ENCODE measurements at regions not wholly inside any gene's neighbourhood (a gene's known extent, or its start where the extent isn't known, plus 50 kb on each side); places are given as distances from the start of the nearest gene placed in this dataset.

DNA sequence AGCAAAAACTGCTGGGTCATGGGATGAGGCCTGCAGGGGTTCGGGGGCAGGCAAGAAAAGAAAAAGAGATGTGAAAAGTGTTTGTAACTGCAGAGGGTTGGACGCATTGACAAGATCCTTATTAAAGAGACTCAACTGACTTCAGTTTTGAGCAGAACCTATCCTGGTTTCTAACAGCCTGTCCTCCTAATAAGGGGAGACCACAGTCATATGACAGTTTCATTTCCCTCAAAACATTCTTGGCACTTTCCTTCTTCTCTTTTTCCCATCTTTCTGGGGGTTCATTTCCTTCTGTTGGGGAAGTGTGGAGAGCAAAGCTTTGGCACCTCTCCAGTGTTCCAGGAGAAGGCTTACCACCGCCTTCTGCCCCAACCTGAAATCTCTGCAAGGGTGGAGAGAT lies 118.5 kb downstream of the MAF start:
- H3K9me3 ChIP-seq (ENCODE audit: insufficient read depth, low read length) = no peaks in the 10 kb centered on the region
- H3K4me1 ChIP-seq (ENCODE audit: insufficient read depth, insufficient read length) = no peaks in the 10 kb centered on the region
- H3K36me3 ChIP-seq (ENCODE audit: insufficient read depth, insufficient read length, low read length) = no peaks in the 10 kb centered on the region
- peaks cover 3% of the 10 kb centered on the region for H3K27me3 ChIP-seq (ENCODE audit: insufficient read depth, insufficient read length)
- H3K9ac ChIP-seq (ENCODE audit: insufficient read length, low read depth) = no peak overlapping the region
- TF ChIP-seq YY1 (IDR thresholded peaks at IDR 0.05; ENCODE audit: insufficient read depth, insufficient read length) (no peak), ZNF274 (IDR thresholded peaks at IDR 0.05; ENCODE audit: low read depth, low read length) (no peak), SUZ12 (IDR thresholded peaks at IDR 0.05; ENCODE audit: extremely low read depth, insufficient read depth, insufficient read length) (no peak)
- no peak for DNase-seq (ENCODE audit: low read depth, low spot score)
- no peak overlapping the region for H3K4me3 ChIP-seq (ENCODE audit: insufficient read length, low read depth)

DNA sequence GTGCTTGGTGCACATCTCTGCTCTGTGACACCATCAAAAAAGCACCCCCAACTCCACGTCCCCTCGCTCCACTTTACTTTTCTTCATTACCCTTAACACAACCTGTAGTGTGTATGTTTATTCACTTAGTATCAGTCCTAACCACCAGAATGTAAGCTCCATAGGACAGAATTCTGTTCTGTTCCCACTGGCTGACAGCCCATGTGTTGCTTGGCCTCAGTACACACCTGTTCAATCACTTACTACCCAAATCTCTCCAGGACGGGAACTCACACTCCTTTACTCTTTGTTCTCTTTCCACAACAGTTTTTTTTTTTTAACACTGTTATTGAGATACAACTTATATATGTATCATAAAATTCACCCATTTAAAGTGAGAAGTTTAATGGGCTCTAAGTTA lies 119.6 kb downstream of the MAF start:
- Histone ChIP-seq H3K9me3 (ENCODE audit: insufficient read depth, low read length) (no peaks in the 10 kb centered on the region), H3K27me3 (ENCODE audit: insufficient read depth, insufficient read length) (peaks cover 3% of the 10 kb centered on the region), H3K4me1 (ENCODE audit: insufficient read depth, insufficient read length) (no peaks in the 10 kb centered on the region), H3K36me3 (ENCODE audit: insufficient read depth, insufficient read length, low read length) (no peaks in the 10 kb centered on the region), H3K4me3 (ENCODE audit: insufficient read length, low read depth) (no peak overlapping the region), H3K9ac (ENCODE audit: insufficient read length, low read depth) (no peak overlapping the region)
- TF ChIP-seq SUZ12 (IDR thresholded peaks at IDR 0.05; ENCODE audit: extremely low read depth, insufficient read depth, insufficient read length) (no peak), YY1 (IDR thresholded peaks at IDR 0.05; ENCODE audit: insufficient read depth, insufficient read length) (no peak), ZNF274 (IDR thresholded peaks at IDR 0.05; ENCODE audit: low read depth, low read length) (no peak)
- no peak for DNase-seq (ENCODE audit: low read depth, low spot score)

DNA sequence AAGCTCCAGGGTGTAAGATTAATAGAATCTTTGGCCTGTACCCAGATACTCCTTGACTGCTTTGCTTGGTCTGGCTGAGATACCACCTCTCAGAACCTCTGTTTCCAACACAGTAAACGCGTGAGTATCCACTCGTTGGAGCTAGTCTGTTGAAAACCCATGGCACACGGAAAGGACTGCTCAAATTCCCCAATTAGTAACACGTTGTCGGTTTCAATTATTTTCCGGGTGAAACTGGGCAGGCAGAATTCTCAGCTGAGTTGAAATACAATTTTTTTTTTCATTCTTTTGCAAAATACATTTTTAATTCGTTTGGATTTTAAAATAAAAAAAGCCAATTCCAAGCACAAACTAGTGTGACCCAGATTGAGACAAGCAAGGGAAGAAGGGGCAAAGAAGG lies 120.5 kb downstream of the MAF start:
- H3K4me1 ChIP-seq (ENCODE audit: insufficient read depth, insufficient read length) = no peaks in the 10 kb centered on the region
- peaks cover 3% of the 10 kb centered on the region for H3K27me3 ChIP-seq (ENCODE audit: insufficient read depth, insufficient read length)
- H3K36me3 ChIP-seq (ENCODE audit: insufficient read depth, insufficient read length, low read length) = no peaks in the 10 kb centered on the region
- H3K4me3 ChIP-seq (ENCODE audit: insufficient read length, low read depth) = no peak overlapping the region
- H3K9me3 ChIP-seq (ENCODE audit: insufficient read depth, low read length) = no peaks in the 10 kb centered on the region
- no peak overlapping the region for H3K9ac ChIP-seq (ENCODE audit: insufficient read length, low read depth)
- TF ChIP-seq ZNF274 (IDR thresholded peaks at IDR 0.05; ENCODE audit: low read depth, low read length) (no peak), YY1 (IDR thresholded peaks at IDR 0.05; ENCODE audit: insufficient read depth, insufficient read length) (no peak), SUZ12 (IDR thresholded peaks at IDR 0.05; ENCODE audit: extremely low read depth, insufficient read depth, insufficient read length) (no peak)
- DNase-seq (ENCODE audit: low read depth, low spot score) = no peak

DNA sequence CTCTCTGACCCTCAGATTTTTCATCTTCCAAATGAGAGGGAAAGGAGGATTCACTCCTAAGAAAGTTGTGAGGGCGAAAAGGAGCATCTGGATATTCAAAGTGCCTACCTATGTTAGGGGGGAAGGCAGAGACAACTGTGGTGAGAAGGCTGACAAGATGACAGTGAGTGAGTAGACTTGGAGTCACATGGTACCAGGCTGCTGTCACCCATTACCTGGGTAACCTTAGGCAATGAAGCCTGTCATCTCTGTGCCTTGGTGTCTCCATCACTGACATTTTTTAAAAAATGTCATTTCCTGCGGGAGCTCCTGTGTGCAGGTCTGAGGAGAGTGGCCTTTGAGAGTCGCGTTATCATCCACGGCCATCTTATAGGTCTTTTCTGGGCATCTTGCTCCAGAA lies 124.0 kb downstream of the MAF start:
- no peaks in the 10 kb centered on the region for H3K4me1 ChIP-seq (ENCODE audit: insufficient read depth, insufficient read length)
- no peaks in the 10 kb centered on the region for H3K9me3 ChIP-seq (ENCODE audit: insufficient read depth, low read length)
- no peak for DNase-seq (ENCODE audit: low read depth, low spot score)
- H3K36me3 ChIP-seq (ENCODE audit: insufficient read depth, insufficient read length, low read length) = no peaks in the 10 kb centered on the region
- TF ChIP-seq SUZ12 (IDR thresholded peaks at IDR 0.05; ENCODE audit: extremely low read depth, insufficient read depth, insufficient read length) = no peak
- TF ChIP-seq ZNF274 (IDR thresholded peaks at IDR 0.05; ENCODE audit: low read depth, low read length) = no peak
- TF ChIP-seq YY1 (IDR thresholded peaks at IDR 0.05; ENCODE audit: insufficient read depth, insufficient read length) = no peak
- no peak overlapping the region for H3K4me3 ChIP-seq (ENCODE audit: insufficient read length, low read depth)
- H3K27me3 ChIP-seq (ENCODE audit: insufficient read depth, insufficient read length) = peaks cover 3% of the 10 kb centered on the region
- H3K9ac ChIP-seq (ENCODE audit: insufficient read length, low read depth) = no peak overlapping the region

DNA sequence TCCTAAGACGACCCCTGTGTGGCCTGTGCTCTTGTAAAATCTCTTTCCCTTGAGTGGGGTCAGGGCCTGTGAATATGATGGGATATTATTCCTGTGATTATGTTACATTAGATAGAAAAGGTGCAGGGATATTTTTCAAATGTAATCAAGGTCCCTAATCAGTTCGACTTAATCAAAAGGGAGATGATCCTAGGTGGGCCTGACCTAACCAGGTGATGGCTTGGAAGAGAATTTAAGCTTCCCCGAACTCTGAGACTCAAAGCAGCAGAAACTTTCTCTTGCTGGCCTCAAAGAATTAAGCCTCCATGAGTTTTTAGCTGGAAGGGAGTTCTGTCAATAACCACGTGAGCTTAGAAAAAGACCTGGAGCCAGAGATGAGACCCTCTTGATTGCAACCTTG lies 124.7 kb downstream of the MAF start:
- Histone ChIP-seq H3K9ac (ENCODE audit: insufficient read length, low read depth) (no peak overlapping the region), H3K27me3 (ENCODE audit: insufficient read depth, insufficient read length) (peaks cover 2% of the 10 kb centered on the region), H3K36me3 (ENCODE audit: insufficient read depth, insufficient read length, low read length) (no peaks in the 10 kb centered on the region), H3K4me3 (ENCODE audit: insufficient read length, low read depth) (no peak overlapping the region), H3K4me1 (ENCODE audit: insufficient read depth, insufficient read length) (no peaks in the 10 kb centered on the region), H3K9me3 (ENCODE audit: insufficient read depth, low read length) (no peaks in the 10 kb centered on the region)
- TF ChIP-seq ZNF274 (IDR thresholded peaks at IDR 0.05; ENCODE audit: low read depth, low read length) = no peak
- TF ChIP-seq YY1 (IDR thresholded peaks at IDR 0.05; ENCODE audit: insufficient read depth, insufficient read length) = no peak
- TF ChIP-seq SUZ12 (IDR thresholded peaks at IDR 0.05; ENCODE audit: extremely low read depth, insufficient read depth, insufficient read length) = no peak
- no peak for DNase-seq (ENCODE audit: low read depth, low spot score)

DNA sequence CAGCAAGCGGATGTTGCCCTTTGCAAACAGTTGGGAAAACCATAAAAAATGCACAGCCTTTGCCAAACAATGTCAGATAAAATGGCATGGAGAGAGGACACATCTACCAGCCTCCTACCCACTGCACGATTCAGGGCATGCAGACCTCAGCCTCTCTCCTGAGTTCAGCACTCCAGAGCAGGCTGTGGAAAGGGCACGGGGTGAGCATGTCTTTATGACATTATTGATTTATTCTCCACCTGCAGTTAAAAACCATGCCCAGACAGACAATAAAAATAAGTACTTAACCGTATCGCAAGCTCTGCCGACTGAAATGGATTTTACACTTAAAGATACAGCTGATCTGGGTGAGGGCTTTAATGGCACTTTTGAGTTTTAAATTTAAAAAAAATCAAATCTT lies 127.1 kb downstream of the MAF start:
- TF ChIP-seq YY1 (IDR thresholded peaks at IDR 0.05; ENCODE audit: insufficient read depth, insufficient read length) (no peak), ZNF274 (IDR thresholded peaks at IDR 0.05; ENCODE audit: low read depth, low read length) (no peak), SUZ12 (IDR thresholded peaks at IDR 0.05; ENCODE audit: extremely low read depth, insufficient read depth, insufficient read length) (no peak)

DNA sequence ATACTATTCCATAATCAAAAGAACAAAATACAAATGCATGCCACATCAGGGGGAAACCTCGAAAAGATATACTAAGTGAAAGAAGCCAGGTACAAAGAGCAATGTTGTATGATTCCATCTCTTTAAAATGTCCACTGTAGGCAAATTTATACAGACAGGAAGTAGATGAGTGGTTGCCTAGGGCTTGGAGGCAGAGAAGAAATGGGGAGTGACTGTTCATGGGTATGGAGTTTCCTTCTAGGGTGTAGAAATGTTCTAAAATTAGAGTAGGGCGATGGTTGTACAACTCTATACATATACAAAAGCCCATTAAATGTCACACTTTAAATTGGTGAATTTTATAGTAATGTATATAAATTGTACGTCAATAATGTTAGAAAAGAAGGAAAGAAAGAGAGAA lies 128.1 kb downstream of the MAF start:
- H3K9me3 ChIP-seq (ENCODE audit: insufficient read depth, low read length) = no peaks in the 10 kb centered on the region
- no peaks in the 10 kb centered on the region for H3K4me1 ChIP-seq (ENCODE audit: insufficient read depth, insufficient read length)
- no peak for DNase-seq (ENCODE audit: low read depth, low spot score)
- H3K27me3 ChIP-seq (ENCODE audit: insufficient read depth, insufficient read length) = no peaks in the 10 kb centered on the region
- TF ChIP-seq ZNF274 (IDR thresholded peaks at IDR 0.05; ENCODE audit: low read depth, low read length) = no peak
- no peak for TF ChIP-seq SUZ12 (IDR thresholded peaks at IDR 0.05; ENCODE audit: extremely low read depth, insufficient read depth, insufficient read length)
- TF ChIP-seq YY1 (IDR thresholded peaks at IDR 0.05; ENCODE audit: insufficient read depth, insufficient read length) = no peak
- no peaks in the 10 kb centered on the region for H3K36me3 ChIP-seq (ENCODE audit: insufficient read depth, insufficient read length, low read length)
- H3K4me3 ChIP-seq (ENCODE audit: insufficient read length, low read depth) = no peak overlapping the region
- H3K9ac ChIP-seq (ENCODE audit: insufficient read length, low read depth) = no peak overlapping the region

More for the DNA sequence above, 127.1 kb downstream of the MAF start:
- no peak for DNase-seq (ENCODE audit: low read depth, low spot score)
- Histone ChIP-seq H3K4me3 (ENCODE audit: insufficient read length, low read depth) (no peak overlapping the region), H3K36me3 (ENCODE audit: insufficient read depth, insufficient read length, low read length) (no peaks in the 10 kb centered on the region), H3K9ac (ENCODE audit: insufficient read length, low read depth) (no peak overlapping the region), H3K9me3 (ENCODE audit: insufficient read depth, low read length) (no peaks in the 10 kb centered on the region), H3K4me1 (ENCODE audit: insufficient read depth, insufficient read length) (no peaks in the 10 kb centered on the region), H3K27me3 (ENCODE audit: insufficient read depth, insufficient read length) (no peaks in the 10 kb centered on the region)

DNA sequence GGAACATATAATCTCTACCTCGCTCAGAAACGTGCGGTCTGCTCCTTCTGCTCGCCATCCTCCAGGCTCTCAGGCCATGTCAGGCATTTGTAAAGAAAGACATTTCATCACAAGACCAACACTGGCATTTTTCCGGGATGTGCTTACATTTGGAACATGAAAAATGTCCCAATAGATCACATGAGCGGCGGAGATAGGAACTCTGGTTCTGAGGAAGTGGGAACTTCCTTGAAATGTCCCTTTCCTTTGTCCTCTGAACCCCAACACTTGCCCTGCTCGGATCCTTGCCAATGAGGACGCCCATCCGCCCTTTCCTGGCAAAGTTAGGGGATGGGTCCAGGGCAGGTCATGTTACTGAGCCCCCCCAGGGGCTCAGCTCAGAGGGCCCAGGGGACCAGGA lies 130.5 kb downstream of the MAF start:
- Histone ChIP-seq H3K4me1 (ENCODE audit: insufficient read depth, insufficient read length) (no peaks in the 10 kb centered on the region), H3K27me3 (ENCODE audit: insufficient read depth, insufficient read length) (no peaks in the 10 kb centered on the region), H3K4me3 (ENCODE audit: insufficient read length, low read depth) (no peak overlapping the region), H3K9ac (ENCODE audit: insufficient read length, low read depth) (no peak overlapping the region), H3K9me3 (ENCODE audit: insufficient read depth, low read length) (no peaks in the 10 kb centered on the region), H3K36me3 (ENCODE audit: insufficient read depth, insufficient read length, low read length) (no peaks in the 10 kb centered on the region)
- no peak for TF ChIP-seq SUZ12 (IDR thresholded peaks at IDR 0.05; ENCODE audit: extremely low read depth, insufficient read depth, insufficient read length)
- TF ChIP-seq ZNF274 (IDR thresholded peaks at IDR 0.05; ENCODE audit: low read depth, low read length) = no peak
- TF ChIP-seq YY1 (IDR thresholded peaks at IDR 0.05; ENCODE audit: insufficient read depth, insufficient read length) = no peak
- no peak for DNase-seq (ENCODE audit: low read depth, low spot score)
